ENCODE measurements at regions not wholly inside any gene's neighbourhood (a gene's known extent, or its start where the extent isn't known, plus 50 kb on each side); places are given as distances from the start of the nearest gene placed in this dataset.

- H3K9me3 ChIP-seq (ENCODE audit: low read length): no peaks in the 10 kb centered on the region
- H3K27ac ChIP-seq (ENCODE audit: low read length): no peak overlapping the region
- no peak overlapping the region for H3K4me3 ChIP-seq (ENCODE audit: low read length)
- H4K20me1 ChIP-seq (ENCODE audit: insufficient read depth, low read depth, low read length): no peaks in the 10 kb centered on the region
- no peaks in the 10 kb centered on the region for H3K9me2 ChIP-seq (replicated peaks; ENCODE audit: insufficient read depth, low read length)
- 0 out of 2 replicates have a peak, but pooled peaks cover 3% of the 10 kb centered on the region for H3K27me3 ChIP-seq (ENCODE audit: low read length)
- no peak overlapping the region for H3K9ac ChIP-seq (ENCODE audit: low read length)
- no peak for DNase-seq
- H2AFZ ChIP-seq (ENCODE audit: low read length): no peak overlapping the region
- H3K79me2 ChIP-seq (ENCODE audit: low read length): no peaks in the 10 kb centered on the region
- no peaks in the 10 kb centered on the region for H3K4me1 ChIP-seq (ENCODE audit: low read length)
- H3K4me2 ChIP-seq (ENCODE audit: low read depth, low read length, poor library complexity, severe bottlenecking): no peak overlapping the region
- H3K36me3 ChIP-seq (ENCODE audit: insufficient read depth, low read length): no peaks in the 10 kb centered on the region
Observed at GRCh38 chr15:94097552-94097951, 133.8 kb upstream of the MCTP2 start.

DNA sequence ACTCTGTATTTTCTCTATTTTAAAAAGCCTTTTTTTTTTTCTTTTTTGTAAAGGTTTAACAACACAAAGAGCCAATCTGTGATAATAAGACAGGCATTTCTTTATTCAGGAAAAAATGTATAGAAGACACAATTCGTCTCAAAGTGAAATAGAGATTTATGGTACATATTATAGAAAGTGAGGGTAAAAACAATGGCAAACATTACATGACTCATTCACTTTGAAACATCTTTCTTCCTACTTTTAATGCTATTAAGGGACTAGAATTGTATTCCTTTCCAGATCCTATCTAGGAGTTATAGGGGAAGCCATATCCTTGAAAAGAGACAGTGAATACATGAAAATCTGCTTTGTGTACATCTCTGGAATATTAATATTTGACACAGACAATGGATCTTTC, 137.1 kb upstream of the MCTP2 start:
- no peak for DNase-seq
- H3K27ac ChIP-seq (ENCODE audit: low read length): no peak overlapping the region
- no peak overlapping the region for H2AFZ ChIP-seq (ENCODE audit: low read length)
- H3K4me1 ChIP-seq (ENCODE audit: low read length): no peaks in the 10 kb centered on the region
- no peak overlapping the region for H3K4me3 ChIP-seq (ENCODE audit: low read length)
- H3K36me3 ChIP-seq (ENCODE audit: insufficient read depth, low read length): no peaks in the 10 kb centered on the region
- no peaks in the 10 kb centered on the region for H3K9me3 ChIP-seq (ENCODE audit: low read length)
- H3K4me2 ChIP-seq (ENCODE audit: low read depth, low read length, poor library complexity, severe bottlenecking): no peak overlapping the region
- H3K27me3 ChIP-seq (ENCODE audit: low read length): no peaks in the 10 kb centered on the region
- H4K20me1 ChIP-seq (ENCODE audit: insufficient read depth, low read depth, low read length): no peaks in the 10 kb centered on the region
- no peaks in the 10 kb centered on the region for H3K9me2 ChIP-seq (replicated peaks; ENCODE audit: insufficient read depth, low read length)
- H3K79me2 ChIP-seq (ENCODE audit: low read length): no peaks in the 10 kb centered on the region
- H3K9ac ChIP-seq (ENCODE audit: low read length): no peak overlapping the region

DNA sequence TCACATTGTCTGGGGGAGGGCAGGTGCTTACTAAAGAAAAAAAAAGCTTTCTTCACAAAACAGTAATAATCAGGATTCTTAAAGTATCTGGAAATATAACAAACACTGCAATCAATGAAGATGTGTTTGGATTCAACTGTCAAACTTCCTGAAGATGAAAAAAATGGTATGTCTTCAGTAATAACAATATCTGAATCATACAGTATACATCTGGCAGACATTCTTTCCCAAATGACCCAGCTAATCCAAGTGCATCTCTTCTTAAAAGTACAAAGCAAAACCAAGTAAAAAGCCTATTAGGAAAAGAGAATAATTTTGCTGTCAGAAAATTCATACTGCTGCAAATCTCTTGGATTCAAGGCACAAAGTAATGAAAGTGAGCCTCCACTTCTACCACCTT, 145.0 kb upstream of the MCTP2 start:
- Histone ChIP-seq H3K27ac (ENCODE audit: low read length) (no peak overlapping the region), H3K4me3 (ENCODE audit: low read length) (no peak overlapping the region)
- no peak for DNase-seq

DNA sequence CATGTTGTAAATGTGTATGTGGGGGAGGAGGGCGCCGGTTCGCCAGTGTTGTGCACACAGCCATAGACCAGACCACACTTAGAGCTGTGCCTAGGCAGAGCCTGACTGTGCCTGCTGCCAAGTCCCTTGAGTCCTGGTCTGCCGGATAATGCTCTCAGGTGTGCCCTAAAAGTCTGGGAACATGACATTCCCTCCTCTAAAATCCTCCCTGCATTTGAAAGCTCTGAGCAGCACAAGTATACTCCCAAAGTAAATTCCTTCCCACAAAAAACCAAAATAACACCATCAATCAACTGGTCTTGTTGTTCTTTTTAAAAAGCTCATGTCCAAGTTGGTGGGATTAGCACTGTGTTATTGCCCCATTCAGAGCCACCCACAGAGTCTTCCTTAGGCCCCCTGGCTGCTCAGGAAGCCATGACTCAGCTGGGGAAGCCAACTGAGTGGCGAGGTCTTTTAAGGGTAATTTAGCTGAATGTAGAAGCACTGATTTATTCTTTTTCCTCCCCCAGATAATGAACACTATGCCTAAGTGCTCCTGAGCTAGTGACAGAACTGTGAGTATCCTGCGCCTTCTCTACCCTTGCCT, 147.8 kb upstream of the MCTP2 start:
- Histone ChIP-seq H4K20me1 (ENCODE audit: insufficient read depth, low read depth, low read length) (no peaks in the 10 kb centered on the region), H3K9ac (ENCODE audit: low read length) (no peak overlapping the region), H2AFZ (ENCODE audit: low read length) (no peak overlapping the region), H3K27me3 (ENCODE audit: low read length) (no peaks in the 10 kb centered on the region), H3K4me3 (ENCODE audit: low read length) (no peak overlapping the region), H3K4me2 (ENCODE audit: low read depth, low read length, poor library complexity, severe bottlenecking) (no peak overlapping the region), H3K36me3 (ENCODE audit: insufficient read depth, low read length) (no peaks in the 10 kb centered on the region), H3K79me2 (ENCODE audit: low read length) (no peaks in the 10 kb centered on the region), H3K4me1 (ENCODE audit: low read length) (no peaks in the 10 kb centered on the region), H3K27ac (ENCODE audit: low read length) (no peak overlapping the region), H3K9me2 (replicated peaks; ENCODE audit: insufficient read depth, low read length) (no peaks in the 10 kb centered on the region), H3K9me3 (ENCODE audit: low read length) (no peaks in the 10 kb centered on the region)
- DNase-seq: no peak

More for the DNA sequence above, 145.0 kb upstream of the MCTP2 start:
- no peak overlapping the region for H2AFZ ChIP-seq (ENCODE audit: low read length)
- H3K79me2 ChIP-seq (ENCODE audit: low read length): no peaks in the 10 kb centered on the region
- no peaks in the 10 kb centered on the region for H3K27me3 ChIP-seq (ENCODE audit: low read length)
- H3K9me3 ChIP-seq (ENCODE audit: low read length): no peaks in the 10 kb centered on the region
- H4K20me1 ChIP-seq (ENCODE audit: insufficient read depth, low read depth, low read length): no peaks in the 10 kb centered on the region
- no peaks in the 10 kb centered on the region for H3K36me3 ChIP-seq (ENCODE audit: insufficient read depth, low read length)
- no peaks in the 10 kb centered on the region for H3K4me1 ChIP-seq (ENCODE audit: low read length)
- no peak overlapping the region for H3K9ac ChIP-seq (ENCODE audit: low read length)
- no peaks in the 10 kb centered on the region for H3K9me2 ChIP-seq (replicated peaks; ENCODE audit: insufficient read depth, low read length)
- H3K4me2 ChIP-seq (ENCODE audit: low read depth, low read length, poor library complexity, severe bottlenecking): no peak overlapping the region

- no peak overlapping the region for H2AFZ ChIP-seq (ENCODE audit: low read length)
- H3K4me1 ChIP-seq (ENCODE audit: low read length): no peaks in the 10 kb centered on the region
- H3K4me3 ChIP-seq (ENCODE audit: low read length): no peak overlapping the region
- H3K4me2 ChIP-seq (ENCODE audit: low read depth, low read length, poor library complexity, severe bottlenecking): no peak overlapping the region
- H3K79me2 ChIP-seq (ENCODE audit: low read length): no peaks in the 10 kb centered on the region
- H3K9ac ChIP-seq (ENCODE audit: low read length): no peak overlapping the region
- no peaks in the 10 kb centered on the region for H3K9me3 ChIP-seq (ENCODE audit: low read length)
- H3K27ac ChIP-seq (ENCODE audit: low read length): no peak overlapping the region
- no peaks in the 10 kb centered on the region for H3K36me3 ChIP-seq (ENCODE audit: insufficient read depth, low read length)
- H3K27me3 ChIP-seq (ENCODE audit: low read length): no peaks in the 10 kb centered on the region
- DNase-seq: no peak
- H3K9me2 ChIP-seq (replicated peaks; ENCODE audit: insufficient read depth, low read length): no peaks in the 10 kb centered on the region
- no peaks in the 10 kb centered on the region for H4K20me1 ChIP-seq (ENCODE audit: insufficient read depth, low read depth, low read length)
Observed at GRCh38 chr15:94081829-94082228, 149.5 kb upstream of the MCTP2 start.

DNA sequence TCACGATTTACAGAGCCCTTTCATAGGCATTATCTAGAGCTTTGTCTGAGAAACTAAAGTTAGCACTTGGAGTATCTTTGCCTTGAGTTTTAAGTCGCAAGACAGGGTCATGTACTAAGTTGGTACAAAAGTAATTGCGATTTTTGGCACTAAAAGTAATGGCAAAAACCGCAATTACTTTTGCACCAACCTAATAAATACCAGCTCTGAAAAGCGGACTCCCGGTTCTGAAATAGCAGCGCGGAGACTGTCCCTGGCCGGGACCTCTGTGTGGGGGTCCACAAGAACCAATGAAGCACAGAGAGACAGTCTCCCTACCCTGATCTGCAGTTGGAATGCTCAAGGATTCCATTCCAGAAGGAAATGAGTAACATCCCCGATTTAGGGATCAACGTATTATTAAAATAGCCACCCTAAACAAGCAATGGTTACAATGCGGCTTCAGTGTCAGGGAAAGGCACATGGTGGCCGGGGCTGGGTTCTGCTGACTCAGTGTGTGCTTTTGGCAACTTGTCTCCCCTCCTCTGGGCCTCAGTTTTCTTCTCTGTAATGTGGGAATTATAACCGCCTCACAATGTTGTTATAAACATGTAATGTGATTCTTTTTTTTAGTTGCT, 150.3 kb upstream of the MCTP2 start:
- H4K20me1 ChIP-seq (ENCODE audit: insufficient read depth, low read depth, low read length): no peaks in the 10 kb centered on the region
- H3K27me3 ChIP-seq (ENCODE audit: low read length): no peaks in the 10 kb centered on the region
- no peak for DNase-seq
- no peaks in the 10 kb centered on the region for H3K4me1 ChIP-seq (ENCODE audit: low read length)
- no peaks in the 10 kb centered on the region for H3K9me2 ChIP-seq (replicated peaks; ENCODE audit: insufficient read depth, low read length)
- no peaks in the 10 kb centered on the region for H3K79me2 ChIP-seq (ENCODE audit: low read length)
- no peaks in the 10 kb centered on the region for H3K9me3 ChIP-seq (ENCODE audit: low read length)
- no peak overlapping the region for H3K27ac ChIP-seq (ENCODE audit: low read length)
- no peak overlapping the region for H3K9ac ChIP-seq (ENCODE audit: low read length)
- H3K4me2 ChIP-seq (ENCODE audit: low read depth, low read length, poor library complexity, severe bottlenecking): no peak overlapping the region
- H3K4me3 ChIP-seq (ENCODE audit: low read length): no peak overlapping the region
- no peaks in the 10 kb centered on the region for H3K36me3 ChIP-seq (ENCODE audit: insufficient read depth, low read length)
- no peak overlapping the region for H2AFZ ChIP-seq (ENCODE audit: low read length)

GRCh38 chr15:94080416-94080815, 150.9 kb upstream of the MCTP2 start:
- Histone ChIP-seq H3K27me3 (ENCODE audit: low read length) (no peaks in the 10 kb centered on the region), H3K9me3 (ENCODE audit: low read length) (no peaks in the 10 kb centered on the region), H3K4me3 (ENCODE audit: low read length) (no peak overlapping the region), H3K27ac (ENCODE audit: low read length) (no peak overlapping the region), H3K9me2 (replicated peaks; ENCODE audit: insufficient read depth, low read length) (no peaks in the 10 kb centered on the region), H3K36me3 (ENCODE audit: insufficient read depth, low read length) (no peaks in the 10 kb centered on the region), H3K4me1 (ENCODE audit: low read length) (no peaks in the 10 kb centered on the region), H3K79me2 (ENCODE audit: low read length) (no peaks in the 10 kb centered on the region), H4K20me1 (ENCODE audit: insufficient read depth, low read depth, low read length) (no peaks in the 10 kb centered on the region), H3K4me2 (ENCODE audit: low read depth, low read length, poor library complexity, severe bottlenecking) (no peak overlapping the region), H3K9ac (ENCODE audit: low read length) (no peak overlapping the region), H2AFZ (ENCODE audit: low read length) (no peak overlapping the region)
- no peak for DNase-seq

DNA sequence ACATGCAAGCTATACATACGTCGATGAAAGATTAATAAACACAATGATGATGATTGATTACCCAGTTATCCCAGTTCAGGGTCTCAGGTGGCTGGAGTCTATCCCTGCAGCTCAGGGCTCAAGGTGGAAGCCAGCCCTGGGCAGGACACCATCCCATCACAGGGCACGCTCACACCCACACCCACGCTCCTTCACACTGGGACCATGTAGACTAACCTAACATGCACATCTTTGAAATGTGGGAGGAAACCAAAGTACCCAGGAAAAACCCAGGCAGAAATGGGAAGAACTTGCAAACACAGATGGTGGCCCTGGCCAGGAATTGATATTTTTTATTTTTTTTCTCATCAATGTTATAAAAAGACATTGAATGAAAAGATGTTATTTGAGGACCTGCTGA, 151.4 kb upstream of the MCTP2 start:
- no peaks in the 10 kb centered on the region for H3K36me3 ChIP-seq (ENCODE audit: insufficient read depth, low read length)
- H3K9ac ChIP-seq (ENCODE audit: low read length): no peak overlapping the region
- no peaks in the 10 kb centered on the region for H3K4me1 ChIP-seq (ENCODE audit: low read length)
- H3K27ac ChIP-seq (ENCODE audit: low read length): no peak overlapping the region
- H2AFZ ChIP-seq (ENCODE audit: low read length): no peak overlapping the region
- no peak overlapping the region for H3K4me2 ChIP-seq (ENCODE audit: low read depth, low read length, poor library complexity, severe bottlenecking)
- H3K4me3 ChIP-seq (ENCODE audit: low read length): no peak overlapping the region
- H3K27me3 ChIP-seq (ENCODE audit: low read length): no peaks in the 10 kb centered on the region
- H3K9me2 ChIP-seq (replicated peaks; ENCODE audit: insufficient read depth, low read length): no peaks in the 10 kb centered on the region
- H4K20me1 ChIP-seq (ENCODE audit: insufficient read depth, low read depth, low read length): no peaks in the 10 kb centered on the region
- no peak for DNase-seq
- no peaks in the 10 kb centered on the region for H3K79me2 ChIP-seq (ENCODE audit: low read length)
- H3K9me3 ChIP-seq (ENCODE audit: low read length): no peaks in the 10 kb centered on the region

Data from Karpas-422 (cell line).